ENCODE measurements at regions not wholly inside any gene's neighbourhood (a gene's known extent, or its start where the extent isn't known, plus 50 kb on each side); places are given as distances from the start of the nearest gene placed in this dataset.

DNA sequence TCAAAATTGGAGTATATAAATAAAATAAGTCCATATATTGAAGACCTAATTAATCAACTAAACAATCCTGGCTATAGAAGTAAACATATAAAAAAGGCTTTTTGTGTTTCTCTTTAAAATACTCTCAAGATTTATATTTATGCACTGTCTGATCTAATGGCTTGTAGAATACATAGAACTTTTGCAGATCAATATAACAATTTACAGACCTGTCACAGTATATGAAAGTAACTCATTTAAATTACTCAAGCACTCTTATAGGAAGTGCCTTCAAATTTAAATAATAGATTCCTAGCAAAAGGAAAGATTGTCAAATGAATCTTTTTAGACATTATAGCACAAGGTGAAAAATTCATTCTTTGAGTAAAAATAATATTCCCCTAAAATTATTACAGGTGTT lies 615.8 kb upstream of the RGS18 start:
- TF ChIP-seq POLR2AphosphoS5 (IDR thresholded peaks at IDR 0.05; ENCODE audit: borderline replicate concordance, low read depth, low read length) (no peak), EZH2 (IDR thresholded peaks at IDR 0.05) (no peak)
